Stimulated activated naive CD8-positive, alpha-beta T cell treated with anti-CD3 and anti-CD28 coated beads, Interleukin-15, amount 100 ng/mL, for 72 hours (primary cell): ENCODE measurements at regions not wholly inside any gene's neighbourhood (a gene's known extent, or its start where the extent isn't known, plus 50 kb on each side); places are given as distances from the start of the nearest gene placed in this dataset.
A peak's percentile ranks its signal among the peaks of the same experiment; 100 is the strongest.

Experiments
- ATAC-seq: fragments of 150-1000 bp; cut with Tn5 transposase; 2 replicates; pipeline ENCODE4 v1.10.0; 2021; ENCODE audit warnings: mild to moderate bottlenecking, moderate library complexity
- DNase-seq, 2 donors: peaks; one replicate each; pipeline ENCODE4 v3.0.0; 2021 to 2022
- H3K27ac Mint-ChIP-seq, 2 donors: one replicate each; pipeline ENCODE4 v1.8.0; 2022; ENCODE audit warnings: mild to moderate bottlenecking in 2 of 2, mixed read lengths in 2 of 2, moderate library complexity in 2 of 2
- H3K27me3 Mint-ChIP-seq: one replicate; pipeline ENCODE4 v1.8.0; 2022; ENCODE audit warnings: mixed read lengths
- H3K4me1 Mint-ChIP-seq: one replicate; pipeline ENCODE4 v1.8.0; 2022; ENCODE audit warnings: mild to moderate bottlenecking, mixed read lengths
- H3K4me3 Mint-ChIP-seq, 2 donors: one replicate each; pipeline ENCODE4 v1.8.0; 2022; ENCODE audit warnings: mild to moderate bottlenecking in 2 of 2, mixed read lengths in 2 of 2, moderate library complexity in 1 of 2
- H3K9me3 Mint-ChIP-seq, 2 donors: one replicate each; pipeline ENCODE4 v1.8.0; 2022; ENCODE audit warnings: mixed read lengths in 2 of 2

- H3K4me3 Mint-ChIP-seq, result no peak overlapping the region
- H3K9me3 Mint-ChIP-seq, result peaks cover 6 to 8% of the 10 kb centered on the region in 2 donors
- H3K4me1 Mint-ChIP-seq, result no peaks in the 10 kb centered on the region
- peaks cover 8% of the 10 kb centered on the region for H3K27me3 Mint-ChIP-seq
- H3K27ac Mint-ChIP-seq, result no peak overlapping the region
- DNase-seq (no peak), ATAC-seq (peak; percentile 42)
These were observed 58.9 kb downstream of the DHRS2 start for GRCh38 chr14:23694949-23695663.

GRCh38 chr14:23695664-23695999 is 59.5 kb downstream of the DHRS2 start:
- Mint-ChIP-seq H3K4me3 (no peak overlapping the region), H3K27ac (no peak overlapping the region), H3K4me1 (no peaks in the 10 kb centered on the region), H3K9me3 (peaks cover 5 to 6% of the 10 kb centered on the region in 2 donors), H3K27me3 (peaks cover 11% of the 10 kb centered on the region)
- ATAC-seq (no peak), DNase-seq (no peak)

- ATAC-seq, result no peak
- Mint-ChIP-seq H3K27me3 (peaks cover 16% of the 10 kb centered on the region), H3K9me3 (no peaks in the 10 kb centered on the region), H3K4me3 (no peak overlapping the region), H3K4me1 (no peaks in the 10 kb centered on the region), H3K27ac (no peak overlapping the region)
- no peak for DNase-seq
These were observed 60.6 kb downstream of the DHRS2 start for GRCh38 chr14:23696701-23697239.

DNA sequence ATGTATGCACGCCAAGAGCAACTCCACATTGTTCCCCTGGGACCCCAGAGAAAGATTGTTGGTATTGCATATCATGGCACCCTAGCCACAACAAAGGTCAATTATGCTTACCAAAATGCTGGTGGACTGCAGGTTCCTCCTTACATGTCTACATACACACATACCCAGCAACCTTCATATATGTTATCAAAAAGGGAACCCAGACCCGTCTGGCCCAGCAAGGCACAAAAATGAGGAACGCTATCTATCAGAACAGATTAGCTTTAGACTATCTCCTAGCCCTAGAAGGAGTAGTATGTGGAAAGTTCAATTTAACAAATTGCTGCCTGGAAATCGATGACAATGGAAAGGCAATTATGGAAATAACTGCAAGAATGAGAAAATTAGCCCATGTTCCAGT is 61.5 kb downstream of the DHRS2 start:
- H3K27me3 Mint-ChIP-seq, result peaks cover 19% of the 10 kb centered on the region

DNA sequence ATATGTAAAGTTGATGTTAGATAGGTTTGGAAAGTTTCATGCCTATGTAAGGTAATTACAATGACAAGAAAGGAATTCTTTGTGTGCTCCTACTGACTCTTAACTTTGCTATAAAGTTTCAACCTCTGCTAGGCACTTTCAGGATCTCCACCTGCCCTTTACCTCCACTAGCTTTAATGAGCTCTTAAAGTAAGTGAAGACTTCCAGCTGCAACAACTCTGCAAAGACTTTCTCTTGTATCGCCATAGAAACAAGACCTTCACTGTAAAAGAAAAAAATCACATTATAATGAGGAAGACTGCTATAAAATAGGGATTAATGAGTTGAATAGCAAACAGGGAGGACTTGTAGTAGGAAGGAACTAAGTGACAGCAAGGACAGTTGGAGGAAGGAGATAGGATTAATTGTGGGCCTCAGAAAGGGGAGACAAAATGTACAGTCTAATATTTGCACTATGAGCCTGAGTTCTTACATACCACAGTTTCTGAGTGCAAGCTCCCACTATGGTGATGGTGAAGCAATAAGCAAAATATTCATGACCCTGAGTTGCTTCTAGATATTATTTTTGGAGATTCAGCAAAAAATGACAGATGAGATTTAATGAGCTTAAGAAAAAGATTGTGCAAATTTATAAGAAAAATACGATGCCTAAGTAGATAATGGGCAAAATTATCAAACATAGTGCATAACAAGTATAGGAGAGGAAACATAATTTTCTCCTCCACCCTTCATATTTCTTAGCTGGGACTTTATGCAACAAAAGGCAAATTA is 66.7 kb downstream of the DHRS2 start:
- Mint-ChIP-seq H3K27me3 (peaks cover 19% of the 10 kb centered on the region), H3K4me3 (no peak overlapping the region), H3K27ac (no peak overlapping the region), H3K9me3 (peaks cover 0 to 16% of the 10 kb centered on the region in 2 donors), H3K4me1 (no peaks in the 10 kb centered on the region)
- no peak for ATAC-seq
- DNase-seq, result no peak

More for the DNA sequence above, 61.5 kb downstream of the DHRS2 start:
- H3K27ac Mint-ChIP-seq, result no peak overlapping the region
- H3K4me3 Mint-ChIP-seq, result no peak overlapping the region
- H3K4me1 Mint-ChIP-seq, result no peaks in the 10 kb centered on the region
- peaks cover 0 to 3% of the 10 kb centered on the region in 2 donors for H3K9me3 Mint-ChIP-seq
- ATAC-seq, result no peak
- no peak for DNase-seq

DNA sequence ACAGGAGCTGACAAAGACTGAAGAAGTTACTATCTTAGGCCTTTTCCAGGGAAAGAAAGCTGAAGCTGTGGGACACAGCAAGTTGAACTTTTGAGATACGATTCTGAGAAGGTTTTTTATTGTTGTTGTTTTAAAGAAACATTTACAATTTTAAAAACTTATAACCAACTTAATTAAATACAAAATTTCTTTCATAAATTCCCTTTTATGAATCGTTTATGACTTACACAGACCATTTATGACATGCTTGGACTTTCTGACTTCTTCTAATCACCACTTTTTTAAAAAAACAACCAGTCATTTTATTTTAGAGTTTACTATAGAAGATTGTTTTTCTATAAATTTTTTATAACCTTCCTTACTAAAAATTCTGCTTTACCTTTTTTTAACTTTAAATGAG is 68.7 kb downstream of the DHRS2 start:
- Mint-ChIP-seq H3K4me1 (no peaks in the 10 kb centered on the region), H3K27me3 (peaks cover 19% of the 10 kb centered on the region), H3K9me3 (peaks cover 0 to 16% of the 10 kb centered on the region in 2 donors), H3K4me3 (no peak overlapping the region), H3K27ac (no peak overlapping the region)
- no peak for ATAC-seq
- DNase-seq, result no peak

DNA sequence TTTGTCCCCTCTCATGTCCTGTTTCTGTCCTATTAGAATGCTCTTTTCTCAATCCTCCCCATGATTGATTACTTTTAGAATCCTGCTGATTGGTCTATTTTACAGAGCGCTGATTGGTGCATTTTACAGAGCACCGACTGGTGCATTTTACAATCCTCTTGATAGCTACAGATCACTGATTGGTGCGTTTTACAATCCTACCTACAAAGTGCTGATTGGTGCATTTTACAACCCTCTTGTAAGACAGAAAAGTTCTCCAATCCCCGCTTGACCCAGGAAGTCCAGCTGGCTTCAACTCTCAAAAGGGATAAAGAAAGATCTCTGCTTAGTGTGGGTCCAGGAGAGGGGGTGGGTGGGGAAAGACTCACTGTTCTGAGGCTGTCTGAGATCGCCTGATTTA is 71.3 kb downstream of the DHRS2 start:
- Mint-ChIP-seq H3K27me3 (peaks cover 6% of the 10 kb centered on the region), H3K27ac (no peak overlapping the region), H3K4me3 (no peak overlapping the region), H3K9me3 (peaks cover 0 to 16% of the 10 kb centered on the region in 2 donors), H3K4me1 (no peaks in the 10 kb centered on the region)
- no peak for DNase-seq
- no peak for ATAC-seq

DNA sequence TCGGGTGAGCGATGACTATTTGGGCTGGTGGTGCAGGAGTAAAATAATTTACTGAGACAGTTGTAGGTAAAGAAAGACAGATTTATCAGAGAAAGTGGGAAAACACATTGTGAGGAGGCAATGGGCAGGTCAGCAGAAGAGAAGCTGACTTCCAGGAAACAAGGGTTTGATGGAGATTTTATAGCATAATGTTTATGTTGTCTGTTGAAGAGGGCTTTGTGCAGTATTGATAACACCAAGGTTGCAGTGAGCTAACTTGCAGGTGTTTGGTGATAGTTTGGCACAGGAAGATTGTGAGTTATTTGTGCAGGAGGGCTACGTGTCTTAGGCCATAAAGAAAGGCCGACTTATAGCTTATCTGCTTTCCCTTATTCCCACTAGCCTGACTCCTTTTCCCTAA is 72.2 kb downstream of the DHRS2 start:
- Mint-ChIP-seq H3K27ac (no peak overlapping the region), H3K4me1 (no peaks in the 10 kb centered on the region), H3K4me3 (no peak overlapping the region), H3K9me3 (peaks cover 0 to 9% of the 10 kb centered on the region in 2 donors), H3K27me3 (peaks cover 16% of the 10 kb centered on the region)
- ATAC-seq (no peak), DNase-seq (no peak)

DNA sequence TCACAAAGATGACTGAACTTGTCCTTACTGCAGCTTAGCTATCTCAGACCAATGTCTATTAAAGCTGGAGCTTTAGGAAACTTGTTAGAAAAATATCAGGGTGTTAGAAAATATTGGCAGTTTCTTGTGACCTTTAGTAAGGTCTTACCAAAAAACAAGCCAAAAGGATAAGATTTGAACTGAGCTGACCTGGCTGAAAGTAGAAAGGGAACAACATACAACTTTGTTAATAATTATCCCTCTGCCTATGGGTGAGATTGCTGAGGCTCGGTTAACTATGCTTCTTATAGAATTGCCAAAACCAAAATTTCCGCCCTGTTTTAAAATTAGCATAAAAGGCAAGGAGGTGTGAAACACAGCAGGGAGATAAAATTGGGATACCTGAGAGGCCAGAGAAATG is 73.8 kb downstream of the DHRS2 start:
- DNase-seq (no peak), ATAC-seq (no peak)
- H3K4me1 Mint-ChIP-seq, result no peaks in the 10 kb centered on the region
- no peaks in the 10 kb centered on the region for H3K9me3 Mint-ChIP-seq
- H3K27me3 Mint-ChIP-seq, result peaks cover 20% of the 10 kb centered on the region
- no peak overlapping the region for H3K4me3 Mint-ChIP-seq
- H3K27ac Mint-ChIP-seq, result no peak overlapping the region

GRCh38 chr14:23712287-23712686 is 76.1 kb downstream of the DHRS2 start:
- Mint-ChIP-seq H3K27ac (no peak overlapping the region), H3K9me3 (no peaks in the 10 kb centered on the region), H3K4me3 (no peak overlapping the region), H3K27me3 (peaks cover 25% of the 10 kb centered on the region), H3K4me1 (no peaks in the 10 kb centered on the region)
- ATAC-seq, result no peak
- DNase-seq, result no peak

- no peak overlapping the region for H3K27ac Mint-ChIP-seq
- H3K9me3 Mint-ChIP-seq, result no peaks in the 10 kb centered on the region
- DNase-seq (no peak), ATAC-seq (peak; percentile 18)
- H3K27me3 Mint-ChIP-seq, result peaks cover 7% of the 10 kb centered on the region
- H3K4me3 Mint-ChIP-seq, result no peak overlapping the region
- no peaks in the 10 kb centered on the region for H3K4me1 Mint-ChIP-seq
These were observed 83.2 kb downstream of the DHRS2 start for GRCh38 chr14:23719225-23719985.

- H3K27me3 Mint-ChIP-seq, result no peaks in the 10 kb centered on the region
- H3K4me1 Mint-ChIP-seq, result no peaks in the 10 kb centered on the region
- no peaks in the 10 kb centered on the region for H3K9me3 Mint-ChIP-seq
- H3K4me3 Mint-ChIP-seq, result no peak overlapping the region
- ATAC-seq, result no peak
- H3K27ac Mint-ChIP-seq, result no peak overlapping the region
- no peak for DNase-seq
These were observed 86.5 kb downstream of the DHRS2 start for GRCh38 chr14:23722675-23723074.

- no peak for ATAC-seq
- no peaks in the 10 kb centered on the region for H3K27me3 Mint-ChIP-seq
- no peak overlapping the region for H3K4me3 Mint-ChIP-seq
- no peaks in the 10 kb centered on the region for H3K4me1 Mint-ChIP-seq
- H3K9me3 Mint-ChIP-seq, result no peaks in the 10 kb centered on the region
- no peak for DNase-seq
- no peak overlapping the region for H3K27ac Mint-ChIP-seq
These were observed 87.7 kb downstream of the DHRS2 start for GRCh38 chr14:23723911-23724310.

DNA sequence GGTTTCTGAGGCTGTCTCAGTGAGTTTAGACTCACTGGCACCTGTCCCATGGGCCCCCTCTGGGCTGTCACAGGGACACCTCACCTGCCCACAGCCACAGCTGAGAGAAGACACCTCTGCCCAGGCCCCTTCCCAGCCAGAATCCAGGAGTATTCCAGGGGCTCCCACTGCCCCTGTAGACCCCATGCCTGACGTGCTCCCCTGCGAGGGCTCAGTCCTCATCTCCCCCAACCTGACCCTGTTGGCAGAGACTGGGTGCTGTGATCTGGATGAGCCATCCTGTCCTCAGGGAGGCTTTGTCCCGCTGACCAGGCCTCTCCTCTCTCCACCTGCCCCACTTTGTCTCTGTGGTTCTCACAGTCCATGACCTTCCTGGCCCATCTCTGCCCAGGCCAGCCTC is 89.4 kb downstream of the DHRS2 start:
- Mint-ChIP-seq H3K27me3 (no peaks in the 10 kb centered on the region), H3K4me3 (no peak overlapping the region), H3K27ac (peak overlapping the region; percentile 22 to 27), H3K9me3 (no peaks in the 10 kb centered on the region), H3K4me1 (no peaks in the 10 kb centered on the region)
- ATAC-seq, result no peak
- no peak for DNase-seq

- Mint-ChIP-seq H3K27me3 (no peaks in the 10 kb centered on the region), H3K4me1 (no peaks in the 10 kb centered on the region)
These were observed 90.0 kb downstream of the DHRS2 start for GRCh38 chr14:23725980-23726710.

More at GRCh38 chr14:23725980-23726710, 90.0 kb downstream of the DHRS2 start:
- Mint-ChIP-seq H3K4me3 (no peak overlapping the region), H3K27ac (no peak overlapping the region), H3K9me3 (no peaks in the 10 kb centered on the region)
- no peak for ATAC-seq
- DNase-seq, result no peak
